ENCODE measurements at regions not wholly inside any gene's neighbourhood (a gene's known extent, or its start where the extent isn't known, plus 50 kb on each side); places are given as distances from the start of the nearest gene placed in this dataset.

DNA sequence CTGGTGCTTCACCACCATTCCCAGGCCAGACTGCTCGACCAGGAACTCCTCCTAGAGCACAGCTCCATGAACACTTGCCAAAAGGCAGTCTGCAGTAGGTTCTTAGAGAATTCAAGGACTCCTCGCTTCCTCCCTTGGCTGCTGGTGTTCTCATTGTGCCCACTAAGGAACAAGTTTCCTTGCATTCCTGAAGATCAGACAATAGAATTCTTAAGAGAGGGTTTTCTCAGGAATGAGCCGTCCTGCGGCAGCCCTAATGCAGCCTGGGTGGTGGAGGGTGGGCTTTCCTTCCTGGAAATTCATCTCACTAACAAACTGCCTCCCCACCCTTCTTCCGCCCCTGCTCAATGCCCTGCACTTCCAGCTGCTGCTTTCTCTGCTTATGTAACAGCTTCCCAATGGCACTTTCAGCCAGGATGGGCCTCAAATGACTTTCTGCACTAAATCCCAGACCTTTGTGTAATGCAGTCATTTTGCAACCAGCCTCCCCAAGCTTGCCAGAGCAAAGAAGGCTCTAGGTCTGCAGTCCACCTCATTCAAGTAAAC lies 287.9 kb downstream of the PLPP3 start:
- TF ChIP-seq, protein P1, sequence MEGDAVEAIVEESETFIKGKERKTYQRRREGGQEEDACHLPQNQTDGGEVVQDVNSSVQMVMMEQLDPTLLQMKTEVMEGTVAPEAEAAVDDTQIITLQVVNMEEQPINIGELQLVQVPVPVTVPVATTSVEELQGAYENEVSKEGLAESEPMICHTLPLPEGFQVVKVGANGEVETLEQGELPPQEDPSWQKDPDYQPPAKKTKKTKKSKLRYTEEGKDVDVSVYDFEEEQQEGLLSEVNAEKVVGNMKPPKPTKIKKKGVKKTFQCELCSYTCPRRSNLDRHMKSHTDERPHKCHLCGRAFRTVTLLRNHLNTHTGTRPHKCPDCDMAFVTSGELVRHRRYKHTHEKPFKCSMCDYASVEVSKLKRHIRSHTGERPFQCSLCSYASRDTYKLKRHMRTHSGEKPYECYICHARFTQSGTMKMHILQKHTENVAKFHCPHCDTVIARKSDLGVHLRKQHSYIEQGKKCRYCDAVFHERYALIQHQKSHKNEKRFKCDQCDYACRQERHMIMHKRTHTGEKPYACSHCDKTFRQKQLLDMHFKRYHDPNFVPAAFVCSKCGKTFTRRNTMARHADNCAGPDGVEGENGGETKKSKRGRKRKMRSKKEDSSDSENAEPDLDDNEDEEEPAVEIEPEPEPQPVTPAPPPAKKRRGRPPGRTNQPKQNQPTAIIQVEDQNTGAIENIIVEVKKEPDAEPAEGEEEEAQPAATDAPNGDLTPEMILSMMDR (IDR thresholded peaks at IDR 0.05), result no peak
- TF ChIP-seq POLR2A (IDR thresholded peaks at IDR 0.05), result no peak
